Calu3 (cell line): ENCODE measurements at regions not wholly inside any gene's neighbourhood (a gene's known extent, or its start where the extent isn't known, plus 50 kb on each side); places are given as distances from the start of the nearest gene placed in this dataset.

Experiments used
- BruUV-seq: library from RNA; stranded (reverse); fragments of 400-500 nt; replicated peaks from 2 replicates; lab custom pipeline; 2021; lab: Mats Ljungman, UMichigan
- CTCF ChIA-PET: fragments of 300-600 bp; sonication (Branson Sonifier 250); formaldehyde crosslinking; loops from one replicate; lab custom pipeline; 2022; ENCODE audit warnings: antibody characterized with exemption; lab: Charles Lee
- DNase-seq: peaks from one replicate; pipeline ENCODE4 v3.0.0; 2022
- H3K27ac Mint-ChIP-seq: one replicate; pipeline ENCODE4 v1.8.0; 2022; ENCODE audit warnings: mixed read lengths; ENCODE audit not compliant: unreplicated experiment
- H3K27me3 Mint-ChIP-seq: one replicate; pipeline ENCODE4 v1.8.0; 2022; ENCODE audit warnings: mixed read lengths; ENCODE audit not compliant: unreplicated experiment
- H3K36me3 Mint-ChIP-seq: one replicate; pipeline ENCODE4 v1.8.0; 2022; ENCODE audit warnings: mild to moderate bottlenecking, moderate library complexity, mixed read lengths; ENCODE audit not compliant: insufficient read depth, unreplicated experiment
- H3K4me1 Mint-ChIP-seq: one replicate; pipeline ENCODE4 v1.8.0; 2022; ENCODE audit warnings: mild to moderate bottlenecking, low read depth, mixed read lengths; ENCODE audit not compliant: unreplicated experiment
- H3K4me3 Mint-ChIP-seq: one replicate; pipeline ENCODE4 v1.8.0; 2022; ENCODE audit warnings: mild to moderate bottlenecking, low read depth, moderate library complexity, mixed read lengths; ENCODE audit not compliant: unreplicated experiment
- H3K9me3 Mint-ChIP-seq: one replicate; pipeline ENCODE4 v1.8.0; 2022; ENCODE audit warnings: low read depth, mixed read lengths; ENCODE audit not compliant: unreplicated experiment
- intact Hi-C: fragments of 100-400 bp; cut with micrococcal nuclease; formaldehyde crosslinking; loops from one replicate; pipeline ENCODE4 v1.10.0; 2022; ENCODE audit not compliant: unreplicated experiment
- TF ChIP-seq, protein P1 (sequence below): fragments of 200-600 bp; IDR thresholded peaks from one replicate; pipeline ENCODE4 v1.8.0; 2022; ENCODE audit warnings: antibody characterized with exemption; ENCODE audit not compliant: unreplicated experiment

DNA sequence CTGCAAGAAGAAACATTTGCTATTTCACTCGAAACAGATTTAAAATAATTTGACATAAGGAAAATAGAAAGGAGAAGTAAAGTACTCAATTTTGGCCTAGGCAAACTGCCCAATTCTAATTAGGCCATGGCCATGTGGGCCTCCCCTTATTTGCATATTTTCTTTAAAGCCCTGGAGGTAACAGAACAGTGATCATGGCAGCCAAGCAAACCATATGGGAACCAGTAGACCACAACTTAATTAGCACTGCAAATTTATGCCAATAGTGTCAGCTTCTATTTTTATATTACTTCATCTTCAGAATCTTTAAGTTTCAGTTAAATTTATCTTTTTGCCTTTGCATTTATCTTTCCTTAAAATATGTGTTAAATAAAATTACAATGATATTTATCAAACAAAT is 63.3 kb upstream of the THSD7A start:
- intact Hi-C loops: no loop called here
- Mint-ChIP-seq H3K27ac (no peak overlapping the region), H3K27me3 (no peaks in the 10 kb centered on the region), H3K4me3 (no peak overlapping the region), H3K9me3 (peaks cover 3% of the 10 kb centered on the region), H3K4me1 (no peaks in the 10 kb centered on the region), H3K36me3 (no peaks in the 10 kb centered on the region)
- CTCF ChIA-PET: no interaction called here
- no peak for DNase-seq
- TF ChIP-seq, protein P1, sequence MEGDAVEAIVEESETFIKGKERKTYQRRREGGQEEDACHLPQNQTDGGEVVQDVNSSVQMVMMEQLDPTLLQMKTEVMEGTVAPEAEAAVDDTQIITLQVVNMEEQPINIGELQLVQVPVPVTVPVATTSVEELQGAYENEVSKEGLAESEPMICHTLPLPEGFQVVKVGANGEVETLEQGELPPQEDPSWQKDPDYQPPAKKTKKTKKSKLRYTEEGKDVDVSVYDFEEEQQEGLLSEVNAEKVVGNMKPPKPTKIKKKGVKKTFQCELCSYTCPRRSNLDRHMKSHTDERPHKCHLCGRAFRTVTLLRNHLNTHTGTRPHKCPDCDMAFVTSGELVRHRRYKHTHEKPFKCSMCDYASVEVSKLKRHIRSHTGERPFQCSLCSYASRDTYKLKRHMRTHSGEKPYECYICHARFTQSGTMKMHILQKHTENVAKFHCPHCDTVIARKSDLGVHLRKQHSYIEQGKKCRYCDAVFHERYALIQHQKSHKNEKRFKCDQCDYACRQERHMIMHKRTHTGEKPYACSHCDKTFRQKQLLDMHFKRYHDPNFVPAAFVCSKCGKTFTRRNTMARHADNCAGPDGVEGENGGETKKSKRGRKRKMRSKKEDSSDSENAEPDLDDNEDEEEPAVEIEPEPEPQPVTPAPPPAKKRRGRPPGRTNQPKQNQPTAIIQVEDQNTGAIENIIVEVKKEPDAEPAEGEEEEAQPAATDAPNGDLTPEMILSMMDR: no peak
- no TSS peak for BruUV-seq

DNA sequence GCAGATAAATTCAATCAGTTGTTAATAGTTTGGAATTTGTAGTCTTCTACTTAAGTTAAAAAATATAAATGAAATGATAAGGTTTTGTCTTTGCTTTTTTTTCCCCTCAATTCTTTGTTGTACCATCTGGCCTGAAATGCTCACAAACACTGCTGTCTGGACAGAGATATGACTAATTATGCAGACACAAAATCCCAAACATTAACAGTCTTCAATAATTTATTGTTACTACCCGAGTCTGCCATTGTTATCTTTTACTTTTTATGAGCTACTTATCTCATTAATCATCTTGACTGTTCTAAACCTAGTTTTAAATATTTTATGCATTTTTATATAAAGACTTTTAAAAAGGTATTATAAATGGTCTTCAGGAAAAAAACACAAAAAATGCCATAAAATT is 64.7 kb upstream of the THSD7A start:
- H3K36me3 Mint-ChIP-seq: no peaks in the 10 kb centered on the region
- no peak for DNase-seq
- CTCF ChIA-PET: no interaction called here
- TF ChIP-seq, protein P1: no peak
- intact Hi-C loops: no loop called here
- no peak overlapping the region for H3K4me3 Mint-ChIP-seq
- H3K4me1 Mint-ChIP-seq: no peaks in the 10 kb centered on the region
- H3K27ac Mint-ChIP-seq: no peak overlapping the region
- H3K9me3 Mint-ChIP-seq: peaks cover 3% of the 10 kb centered on the region
- no peaks in the 10 kb centered on the region for H3K27me3 Mint-ChIP-seq
- BruUV-seq: no TSS peak

DNA sequence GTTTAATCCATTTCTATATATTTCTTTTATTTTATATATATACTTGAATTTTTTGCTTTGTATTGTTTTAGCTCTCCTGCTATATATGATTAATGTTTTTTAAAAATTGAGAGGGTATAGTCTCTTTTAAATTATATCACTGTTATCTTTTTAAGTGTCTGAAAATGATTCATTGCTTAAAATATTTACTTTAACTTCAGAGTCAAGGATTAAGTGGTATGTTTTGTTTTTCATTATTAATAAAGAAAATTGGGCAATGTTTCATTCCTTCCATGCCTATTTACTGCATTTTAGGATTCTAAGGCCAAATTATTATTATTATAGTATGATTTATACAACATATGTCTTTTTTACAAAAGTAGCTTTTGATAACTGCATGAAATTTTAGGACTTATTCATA is 67.2 kb upstream of the THSD7A start:
- TF ChIP-seq, protein P1: no peak
- Mint-ChIP-seq H3K27ac (no peak overlapping the region), H3K4me3 (no peak overlapping the region), H3K36me3 (no peaks in the 10 kb centered on the region), H3K27me3 (no peaks in the 10 kb centered on the region), H3K9me3 (peaks cover 4% of the 10 kb centered on the region), H3K4me1 (no peaks in the 10 kb centered on the region)
- BruUV-seq: no TSS peak
- DNase-seq: no peak
- intact Hi-C loops: no loop called here
- CTCF ChIA-PET: no interaction called here

DNA sequence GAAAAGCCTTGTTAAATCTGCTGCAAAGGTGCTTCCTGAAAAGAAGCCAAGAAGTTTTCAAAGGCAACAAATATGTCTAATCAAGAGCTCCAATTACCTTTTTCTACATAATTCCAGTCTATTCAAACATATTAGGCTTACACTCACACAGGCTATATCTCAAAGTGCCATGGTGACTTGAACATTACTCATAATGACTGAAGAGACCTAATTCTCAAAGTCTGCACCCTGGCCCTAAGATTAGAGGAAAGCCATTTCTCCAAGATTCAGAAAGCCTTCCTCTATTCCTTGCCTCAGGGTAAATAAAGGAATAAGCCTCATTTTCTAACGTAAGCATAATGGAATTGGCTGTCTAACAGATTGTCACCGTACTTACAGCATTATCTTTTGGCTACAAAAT is 78.3 kb upstream of the THSD7A start:
- no peak for DNase-seq
- Mint-ChIP-seq H3K27ac (no peak overlapping the region), H3K36me3 (no peaks in the 10 kb centered on the region), H3K4me3 (no peak overlapping the region), H3K4me1 (no peaks in the 10 kb centered on the region), H3K27me3 (no peaks in the 10 kb centered on the region), H3K9me3 (peaks cover under 1% of the 10 kb centered on the region)
- no TSS peak for BruUV-seq
- intact Hi-C loops: no loop called here
- TF ChIP-seq, protein P1: no peak
- CTCF ChIA-PET: no interaction called here

DNA sequence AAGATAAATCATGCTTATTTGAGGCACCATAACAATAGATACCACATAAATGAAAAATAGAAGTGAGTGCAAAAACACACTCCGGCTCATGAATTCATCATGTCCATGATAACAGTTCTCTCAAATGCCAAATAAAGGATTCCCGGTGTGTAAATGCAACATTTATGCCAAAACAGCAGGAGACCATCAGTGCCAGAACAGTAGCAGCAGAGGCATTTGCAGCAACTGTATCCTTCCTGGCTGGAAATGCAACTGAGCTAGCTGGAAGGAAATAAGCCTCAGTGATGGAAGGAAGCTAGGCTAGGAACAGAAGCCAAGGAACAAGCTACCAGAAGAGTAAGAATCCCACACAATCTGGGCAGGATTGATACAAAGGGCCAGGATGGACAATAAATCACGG is 79.9 kb upstream of the THSD7A start:
- Mint-ChIP-seq H3K36me3 (no peaks in the 10 kb centered on the region), H3K4me3 (no peak overlapping the region), H3K27me3 (no peaks in the 10 kb centered on the region), H3K9me3 (peaks cover 4% of the 10 kb centered on the region), H3K4me1 (no peaks in the 10 kb centered on the region), H3K27ac (no peak overlapping the region)
- TF ChIP-seq, protein P1: no peak
- DNase-seq: no peak
- intact Hi-C loops: no loop called here
- CTCF ChIA-PET: no interaction called here
- BruUV-seq: no TSS peak
